NCI-H82 treated with DMSO at 0.1 percent for 48 hours (cell line): ENCODE measurements at regions not wholly inside any gene's neighbourhood (a gene's known extent, or its start where the extent isn't known, plus 50 kb on each side); places are given as distances from the start of the nearest gene placed in this dataset.

Source experiments
- DNase-seq: peaks from one replicate; lab custom pipeline; 2025; ENCODE audit not compliant: unreplicated experiment; lab: John Stamatoyannopoulos, UW

DNA sequence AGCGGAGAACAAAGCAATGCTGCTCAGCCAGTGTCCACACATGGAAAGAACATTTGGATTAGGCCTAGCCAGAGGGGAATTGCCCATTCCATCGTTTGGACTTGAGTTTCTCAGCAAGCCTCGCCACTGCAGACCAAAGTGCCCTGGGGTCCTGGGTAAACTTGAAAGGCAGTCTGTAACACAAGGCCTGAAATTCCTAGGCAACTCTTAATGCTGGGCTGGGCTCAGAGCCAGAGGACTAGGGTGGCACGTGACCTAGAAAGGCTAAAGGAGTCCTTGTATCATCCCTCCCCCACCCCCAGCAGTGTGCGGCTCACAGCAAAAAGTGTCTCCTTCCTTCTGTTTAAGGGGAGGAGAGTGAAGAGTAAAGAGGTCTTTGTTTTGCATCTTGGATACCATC, 210.4 kb upstream of the ARX start:
- no peak for DNase-seq

DNA sequence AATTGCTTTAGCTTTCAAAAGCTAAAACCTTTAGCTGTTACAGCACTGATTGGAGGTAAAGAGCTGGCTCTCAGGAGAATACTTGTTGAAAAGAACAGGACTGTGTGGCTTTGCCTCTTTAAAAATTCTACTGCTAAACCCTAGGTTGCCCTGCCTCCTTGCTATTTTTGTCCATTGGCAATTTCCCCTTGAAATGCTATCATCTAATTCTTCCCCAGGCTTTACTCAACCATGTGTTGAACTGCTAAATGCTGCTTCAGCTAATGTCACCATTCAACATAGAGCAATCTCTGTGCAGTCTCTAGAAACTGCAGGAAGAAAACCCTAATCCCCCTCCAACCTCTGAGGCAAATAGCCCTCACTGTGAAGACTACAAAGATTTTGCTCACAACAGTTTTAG, 203.7 kb upstream of the ARX start:
- no peak for DNase-seq

DNA sequence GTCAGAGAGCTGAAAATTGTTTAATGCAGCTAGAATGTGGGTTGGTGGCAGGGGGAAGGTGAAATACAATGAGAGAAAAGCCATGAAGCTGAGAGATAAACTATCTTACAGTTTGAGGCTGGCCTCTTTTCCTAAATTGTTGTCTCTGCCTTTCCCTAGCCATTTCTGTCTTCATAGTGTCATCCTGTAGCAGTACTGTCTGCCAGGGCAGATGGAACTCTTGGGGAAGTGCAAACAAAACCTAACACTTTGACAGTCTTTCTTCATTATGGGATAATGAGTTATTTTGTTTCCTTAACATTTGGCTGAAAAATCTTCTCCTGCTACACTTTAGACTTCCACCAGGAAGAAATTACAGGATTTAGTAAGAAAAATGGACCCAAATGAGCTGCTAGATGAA, 197.8 kb upstream of the ARX start:
- DNase-seq, result no peak

DNA sequence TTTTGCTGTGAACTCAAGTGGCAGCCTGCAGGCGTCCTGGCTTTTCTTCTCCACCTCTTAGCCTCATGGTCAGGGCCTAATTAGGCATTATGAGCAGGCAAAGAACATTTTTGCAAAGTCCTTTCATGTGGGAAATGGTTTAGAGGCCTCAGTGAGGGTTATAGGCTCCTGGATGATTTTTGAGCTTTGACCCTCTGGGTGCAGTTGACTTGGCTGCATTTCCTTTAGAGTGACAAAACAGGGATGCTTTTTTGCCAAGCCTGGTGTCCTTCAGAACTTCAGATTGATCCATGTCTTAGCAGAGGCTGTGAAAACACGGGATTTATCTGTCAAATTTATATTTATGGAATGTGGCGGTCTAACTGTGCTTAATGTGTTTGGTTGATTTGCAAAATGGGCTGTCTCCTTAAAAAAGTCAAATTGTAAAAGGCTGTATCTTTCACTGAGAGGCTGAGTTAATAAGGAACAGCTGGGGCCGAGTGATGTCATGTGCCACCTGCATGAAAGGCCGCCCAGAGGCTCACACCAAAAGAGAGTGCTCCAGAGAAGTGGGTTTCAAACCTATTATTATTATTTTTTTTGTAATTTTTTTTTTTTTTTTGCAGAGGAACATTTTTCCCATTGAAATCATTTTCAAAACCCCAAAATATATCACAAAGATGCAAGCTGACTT, 192.2 kb upstream of the ARX start:
- DNase-seq, result no peak

DNA sequence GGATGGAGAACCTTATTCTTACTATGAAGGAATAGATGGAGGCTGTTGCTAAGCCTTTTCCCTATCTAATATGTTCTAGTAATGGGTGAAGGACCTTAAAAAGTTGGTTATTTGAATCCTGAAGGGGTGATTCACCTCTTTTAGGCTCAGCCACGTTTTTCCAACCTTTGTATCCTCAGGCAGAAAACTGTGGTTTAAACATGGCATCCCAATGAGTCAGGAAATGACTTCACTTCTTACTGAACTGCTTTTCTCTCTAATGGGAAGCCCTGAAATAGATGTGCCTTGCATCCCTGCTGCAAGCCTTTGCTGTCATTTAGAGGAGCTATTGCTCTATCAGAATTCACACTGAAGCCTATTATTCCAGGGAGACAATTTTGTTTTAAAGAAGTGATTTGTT, 191.0 kb upstream of the ARX start:
- no peak for DNase-seq

DNA sequence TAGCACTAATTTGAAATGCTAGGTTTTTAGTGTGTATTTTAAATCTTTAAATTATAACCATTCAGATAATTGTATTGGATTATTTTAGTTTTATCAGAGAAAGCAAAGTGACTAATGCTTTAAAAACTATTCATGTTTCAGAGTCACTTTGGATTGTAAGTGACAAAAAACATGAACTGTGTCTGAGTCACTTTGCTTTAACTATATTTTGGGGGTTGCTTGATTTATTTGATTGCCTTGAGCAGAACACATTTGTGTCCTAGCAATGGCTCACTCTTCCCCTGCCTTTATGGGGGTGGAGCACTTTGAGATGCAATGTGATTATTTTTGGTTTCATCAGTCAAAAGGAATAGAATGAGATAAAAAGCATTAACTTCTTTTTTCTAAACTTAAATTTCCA, 188.4 kb upstream of the ARX start:
- no peak for DNase-seq

DNA sequence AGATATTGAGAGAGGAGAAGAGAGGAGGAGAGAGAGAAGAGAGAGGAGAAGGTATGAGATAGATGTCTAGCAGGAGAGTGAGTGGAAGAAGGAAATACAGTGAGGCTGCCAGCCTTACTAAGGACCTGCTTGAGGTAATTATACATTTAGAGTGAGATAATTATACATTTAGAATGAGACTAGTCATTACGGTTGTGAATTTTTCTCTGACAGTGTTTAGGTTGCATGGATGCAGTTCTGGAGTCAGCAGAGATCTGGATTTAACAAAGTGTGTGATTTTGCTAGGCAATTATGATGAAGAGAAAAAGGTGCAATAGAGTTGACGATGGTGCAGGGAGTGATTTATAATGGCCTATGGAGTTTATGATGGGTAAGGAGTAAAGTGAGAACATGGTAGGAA, 187.1 kb upstream of the ARX start:
- no peak for DNase-seq

DNA sequence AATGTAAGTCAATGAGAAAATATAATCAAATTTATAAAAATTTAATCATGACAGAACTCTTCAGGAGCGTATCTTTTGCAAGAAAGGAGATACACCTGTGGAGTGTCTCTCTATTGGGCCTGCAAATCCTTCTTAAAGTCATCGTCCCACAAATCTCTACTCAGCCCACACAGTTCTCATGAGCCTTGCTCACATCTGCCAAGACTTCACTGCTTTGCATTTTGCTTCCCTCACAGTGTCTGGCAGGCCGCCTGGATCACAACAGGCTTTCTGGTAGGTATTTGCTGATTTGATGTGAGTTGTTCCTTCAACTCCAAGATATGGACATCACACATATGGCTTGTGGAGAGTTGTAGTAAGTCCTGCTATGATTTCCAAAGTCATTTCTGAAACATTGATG, 183.1 kb upstream of the ARX start:
- no peak for DNase-seq

DNA sequence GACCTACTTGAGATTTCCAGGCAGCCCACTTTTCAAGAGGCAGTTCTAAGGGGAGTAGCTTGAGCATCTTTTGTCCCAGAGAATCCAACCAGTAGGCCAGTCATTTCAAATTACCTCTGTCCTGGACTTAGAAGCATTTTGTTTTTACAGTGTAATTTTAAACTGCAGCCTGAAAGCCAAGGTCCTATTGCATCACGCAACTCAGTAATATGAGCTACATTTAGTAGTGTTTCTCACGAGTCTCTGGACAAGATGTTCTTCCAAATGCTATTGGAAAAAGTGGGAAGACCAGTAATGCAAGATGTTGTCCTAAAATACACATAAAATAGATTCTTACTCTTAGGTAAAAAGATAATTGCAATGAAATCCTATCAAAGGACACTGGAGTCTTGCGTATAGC, 182.5 kb upstream of the ARX start:
- DNase-seq, result no peak

DNA sequence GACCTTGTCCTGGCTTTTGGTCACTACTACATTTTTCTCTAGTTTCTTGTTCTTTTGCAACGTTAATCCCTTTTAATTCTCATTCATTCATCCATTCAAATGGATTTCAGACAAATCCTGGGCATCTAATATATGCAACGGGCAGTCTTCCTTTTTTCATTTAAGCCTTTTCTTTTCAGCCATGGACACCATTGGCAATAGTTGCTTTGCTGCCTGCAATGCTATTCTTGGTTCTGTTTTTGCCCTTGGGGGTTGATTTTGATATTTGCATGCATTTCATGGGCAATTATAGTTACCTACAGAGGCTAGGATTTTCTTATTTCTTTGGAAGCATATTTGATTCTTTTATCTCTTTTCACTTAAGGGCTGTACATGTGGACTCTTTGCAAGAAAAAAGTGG, 180.5 kb upstream of the ARX start:
- DNase-seq, result no peak

DNA sequence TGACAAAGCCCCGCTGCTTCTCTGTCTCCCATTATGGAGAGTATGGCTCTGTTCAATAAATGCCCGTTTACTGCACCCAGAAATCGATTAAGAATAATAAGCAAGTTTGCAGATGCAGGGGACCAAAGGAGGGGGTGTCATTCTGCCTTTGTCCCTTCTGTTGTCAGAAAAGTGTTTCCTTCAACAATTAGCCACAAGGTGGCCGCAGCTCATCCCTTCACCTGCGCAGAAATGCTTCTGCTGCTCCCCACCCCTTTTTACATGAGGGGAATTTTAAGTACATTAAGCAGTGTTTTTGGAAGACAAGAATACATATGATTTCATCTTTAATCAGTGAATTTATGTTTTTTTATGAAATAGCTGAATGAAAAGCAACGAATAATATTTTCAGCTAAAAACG, 175.6 kb upstream of the ARX start:
- no peak for DNase-seq

DNA sequence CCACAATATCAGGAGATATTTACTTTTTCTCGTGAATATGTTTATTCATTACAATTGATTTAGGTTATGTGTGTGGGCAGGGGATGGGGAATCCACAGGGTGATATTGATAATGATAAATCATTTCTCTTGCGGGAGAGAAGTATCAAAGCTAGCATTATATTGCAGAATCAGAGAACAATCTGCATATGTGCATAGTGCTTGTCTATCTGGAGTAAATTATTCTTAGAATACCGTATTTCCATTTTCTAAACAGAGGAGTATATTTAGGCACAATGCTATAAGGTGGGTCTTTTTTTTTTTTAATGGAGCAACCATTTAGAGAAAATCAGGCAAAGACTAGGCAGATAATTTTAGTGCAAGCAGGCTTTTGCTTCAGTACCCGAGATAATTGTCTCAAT, 166.0 kb upstream of the ARX start:
- DNase-seq, result no peak

DNA sequence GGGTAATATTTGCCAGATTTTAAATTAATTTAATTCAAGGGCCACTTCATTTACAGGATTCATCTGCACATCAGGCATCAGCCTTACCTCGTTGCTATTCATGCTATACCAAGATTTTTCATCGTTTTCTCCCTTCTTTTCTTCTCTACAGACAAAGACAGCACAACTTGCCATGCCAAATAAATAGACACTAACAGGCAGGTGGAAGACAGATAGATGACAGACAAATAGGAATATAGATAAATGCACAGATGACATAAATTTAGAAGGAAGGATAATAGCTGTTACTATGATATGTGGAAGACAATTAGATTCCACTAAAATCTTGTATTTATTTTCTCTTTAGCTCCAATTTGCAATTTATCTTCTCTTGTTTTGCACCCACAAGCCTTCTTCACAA, 164.5 kb upstream of the ARX start:
- no peak for DNase-seq

DNA sequence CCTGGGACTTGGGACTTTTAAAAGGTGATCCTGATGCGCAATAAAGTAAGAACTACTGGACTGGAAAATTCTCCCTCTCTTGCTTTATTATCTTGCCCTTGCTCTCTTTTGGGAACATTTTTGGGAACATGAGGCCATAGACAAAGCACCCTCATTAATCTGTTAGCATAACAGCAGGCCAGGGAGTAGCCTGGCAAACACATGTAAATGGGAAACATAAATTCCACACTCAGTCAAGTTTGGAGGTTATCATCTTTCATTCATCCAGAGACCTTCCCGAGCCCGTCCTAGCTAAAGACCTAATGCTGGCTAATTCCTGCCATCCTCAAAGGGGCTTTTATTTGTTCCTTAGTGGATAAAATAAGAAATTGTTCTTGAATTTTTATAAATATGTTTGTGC, 162.8 kb upstream of the ARX start:
- DNase-seq, result no peak

DNA sequence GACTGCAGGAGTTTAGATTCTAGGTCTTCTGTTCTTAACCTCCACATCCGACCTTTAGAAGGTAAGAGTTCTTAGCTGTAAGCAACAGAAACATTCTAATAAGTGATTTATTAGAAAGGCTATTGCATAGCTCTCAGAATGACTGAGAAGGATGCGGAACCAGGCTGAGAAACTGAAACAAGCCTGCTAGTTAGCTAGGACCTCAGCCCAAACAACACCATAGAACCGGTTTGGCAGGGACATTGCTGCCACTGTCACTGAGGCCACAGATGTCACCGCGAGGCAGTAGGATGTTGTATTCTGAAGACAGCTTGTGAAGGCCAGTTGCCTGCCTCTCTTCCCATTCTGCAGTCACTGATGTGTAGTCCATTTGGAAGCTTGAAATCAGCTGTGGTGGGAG, 160.0 kb upstream of the ARX start:
- DNase-seq, result no peak

DNA sequence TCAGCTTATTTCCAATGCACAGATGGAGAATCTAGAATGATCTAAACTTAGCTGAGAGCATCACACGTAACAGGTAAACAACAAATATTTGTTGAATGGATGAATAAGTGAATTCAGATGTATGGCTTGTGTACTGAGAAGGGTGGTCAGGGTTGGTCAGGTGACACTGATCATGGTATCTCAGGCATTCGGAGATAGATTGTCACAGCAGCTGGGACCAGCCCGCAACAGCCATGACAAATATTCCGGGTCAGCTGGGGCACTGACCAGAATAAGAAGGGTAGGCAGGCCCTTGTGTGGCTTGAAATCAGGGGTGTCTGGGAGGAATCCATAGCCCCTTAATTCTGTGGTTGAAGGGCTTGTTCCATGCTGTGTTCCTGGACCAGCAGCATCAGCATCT, 159.4 kb upstream of the ARX start:
- no peak for DNase-seq

DNA sequence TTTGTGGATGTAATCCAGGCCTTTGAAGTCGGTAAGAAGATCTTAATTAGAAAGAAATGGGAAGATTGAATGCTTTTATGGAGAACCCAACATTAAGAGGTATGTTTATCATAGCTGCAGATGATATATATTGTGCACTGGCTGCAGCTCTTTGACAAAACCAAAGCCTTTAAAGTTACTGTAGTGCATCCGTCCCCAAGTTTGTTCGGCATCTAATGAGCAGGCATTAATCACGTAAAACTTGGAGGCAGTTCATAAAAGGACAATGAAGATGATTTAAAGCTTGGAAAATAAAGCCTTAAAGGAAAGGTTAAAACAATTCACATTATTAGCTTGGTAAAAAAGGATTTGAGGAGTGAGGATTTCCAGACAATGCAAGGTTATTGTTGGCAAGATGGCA, 150.8 kb upstream of the ARX start:
- DNase-seq, result no peak

DNA sequence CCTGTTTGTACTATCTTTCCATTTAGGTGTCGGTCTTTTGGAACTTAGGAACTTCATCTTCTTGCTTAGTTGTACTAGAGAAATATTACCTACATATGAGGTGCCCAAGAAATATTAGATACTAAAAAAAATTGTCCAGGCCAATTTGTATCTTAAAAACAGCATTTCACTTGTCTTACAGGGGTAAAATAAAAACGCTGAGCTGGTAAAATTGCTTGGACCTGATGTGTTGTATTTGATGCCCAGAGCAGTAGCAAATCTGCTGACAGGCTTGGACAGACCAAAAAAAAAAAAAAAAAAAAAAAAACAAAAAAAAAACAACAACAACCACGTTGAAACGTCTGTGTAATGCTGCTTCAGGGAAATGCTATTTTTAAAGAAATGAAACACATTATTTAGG, 150.4 kb upstream of the ARX start:
- no peak for DNase-seq

DNA sequence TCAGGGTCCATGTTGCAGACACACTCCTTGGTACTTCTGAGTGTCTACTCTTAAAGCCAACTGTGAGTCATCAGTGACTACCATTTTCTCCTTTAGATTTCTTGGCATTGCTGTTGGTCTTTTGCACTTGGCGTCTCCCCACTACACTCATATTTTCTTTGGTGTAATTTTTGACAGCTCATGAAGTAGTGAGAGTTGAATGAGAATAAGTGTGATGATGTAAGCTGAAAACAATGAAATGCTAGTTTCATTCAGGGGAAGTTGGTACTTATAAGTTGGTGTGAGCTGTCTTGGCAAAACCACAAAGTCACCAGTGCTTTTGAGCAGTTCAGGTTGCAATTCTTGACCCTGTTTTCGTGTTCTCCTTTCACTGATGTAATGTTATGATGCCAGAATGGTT, 142.9 kb upstream of the ARX start:
- no peak for DNase-seq

DNA sequence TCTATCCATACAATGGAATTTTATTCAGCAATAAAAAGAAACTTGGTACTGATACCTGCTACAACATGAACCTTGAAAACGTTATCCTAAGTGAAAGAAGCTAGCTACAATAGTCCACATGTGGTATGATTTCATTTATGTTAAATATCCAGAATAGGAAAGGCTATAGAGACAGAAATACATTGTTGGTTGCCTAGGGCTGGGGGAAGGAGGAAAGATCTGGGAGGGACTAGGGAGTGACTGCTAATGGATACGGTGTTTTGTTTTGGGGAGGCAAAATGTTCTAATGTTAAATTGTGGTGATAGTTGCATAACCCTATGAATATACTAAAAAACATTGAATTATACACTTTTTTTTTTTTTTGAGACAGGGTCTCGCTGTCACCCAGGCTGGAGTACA, 141.1 kb upstream of the ARX start:
- no peak for DNase-seq

DNA sequence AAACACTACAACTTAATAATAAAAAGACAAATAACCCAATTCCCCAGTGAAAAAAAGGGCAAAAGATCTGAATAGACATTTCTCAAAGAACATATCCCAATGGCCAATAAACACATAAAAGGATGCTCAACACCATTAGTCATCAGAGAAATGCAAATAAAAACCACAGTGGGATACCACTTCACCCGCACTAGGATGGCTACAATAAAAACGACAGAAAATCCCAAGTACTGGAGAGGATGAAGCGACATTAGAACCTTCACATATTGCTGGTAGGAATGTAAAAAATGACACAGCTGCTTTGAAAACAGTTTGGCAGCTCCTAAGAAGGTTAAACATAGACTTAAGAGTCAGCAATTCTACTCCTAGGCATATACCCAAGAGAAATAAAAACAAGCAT, 140.6 kb upstream of the ARX start:
- no peak for DNase-seq

DNA sequence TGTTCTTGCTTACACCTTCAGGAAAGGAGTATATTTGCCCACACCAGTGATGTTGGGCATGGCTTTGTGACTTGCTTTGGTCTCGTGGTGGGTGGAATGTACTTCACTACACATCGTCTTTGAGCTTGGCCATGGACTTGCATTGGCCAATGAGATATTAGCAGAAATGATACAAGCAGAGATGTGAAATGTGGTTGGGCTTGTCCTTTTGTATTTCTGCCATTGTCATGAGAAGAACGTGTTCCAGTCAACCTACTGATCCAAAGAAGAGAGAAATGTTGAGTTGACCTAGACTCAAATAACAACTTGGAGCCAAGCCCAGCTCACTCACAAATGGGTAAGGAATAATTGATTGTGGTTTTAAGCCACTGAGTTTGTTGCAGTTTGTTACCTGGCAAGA, 138.4 kb upstream of the ARX start:
- no peak for DNase-seq

DNA sequence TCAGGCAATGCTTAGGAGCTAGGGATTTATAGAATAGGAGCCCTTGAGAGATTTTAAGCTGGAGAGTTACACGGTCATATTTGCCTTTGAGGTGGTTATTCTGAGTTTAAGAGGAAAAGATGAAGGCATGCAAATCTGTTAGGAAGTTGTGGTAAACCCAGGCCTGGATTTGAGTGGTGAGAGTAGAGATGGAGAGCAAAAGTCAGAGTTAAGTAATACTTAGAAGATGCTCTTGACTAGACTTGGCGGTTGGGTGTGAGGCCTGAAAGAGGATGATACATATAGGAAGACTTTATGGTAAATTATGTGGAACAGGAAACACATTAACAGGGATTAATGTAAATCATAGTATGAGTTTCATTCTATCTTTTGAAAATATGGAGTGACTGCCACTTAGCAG, 136.0 kb upstream of the ARX start:
- DNase-seq, result no peak
